ENCODE measurements at regions not wholly inside any gene's neighbourhood (a gene's known extent, or its start where the extent isn't known, plus 50 kb on each side); places are given as distances from the start of the nearest gene placed in this dataset.

- TF ChIP-seq EZH2 (optimal IDR thresholded peaks at IDR 0.05; ENCODE audit: low read depth, low read length) (no peak), CTCF (IDR thresholded peaks at IDR 0.05; ENCODE audit: low read length) (no peak), EZH2phosphoT487 (IDR thresholded peaks at IDR 0.05; ENCODE audit: low read length) (no peak)
- no peaks in the 10 kb centered on the region for H3K9me3 ChIP-seq (replicated peaks; ENCODE audit: insufficient read depth, low read length)
- H3K4me1 ChIP-seq (ENCODE audit: low read length): no peaks in the 10 kb centered on the region
- H3K9ac ChIP-seq (ENCODE audit: low read length): no peak overlapping the region
- H3K79me2 ChIP-seq (ENCODE audit: low read length): no peaks in the 10 kb centered on the region
- no peaks in the 10 kb centered on the region for H3K9me2 ChIP-seq (replicated peaks; ENCODE audit: insufficient read depth, low read length)
- H3K4me3 ChIP-seq (ENCODE audit: low read length): no peak overlapping the region
- H3K4me2 ChIP-seq (ENCODE audit: low read depth, low read length): no peak overlapping the region
- H2AFZ ChIP-seq (ENCODE audit: low read length): no peak overlapping the region
- no peaks in the 10 kb centered on the region for H3K27me3 ChIP-seq (replicated peaks; ENCODE audit: insufficient read depth, low read length)
- no peaks in the 10 kb centered on the region for H4K20me1 ChIP-seq (ENCODE audit: insufficient read depth, low read length)
- H3K27ac ChIP-seq (ENCODE audit: low read length): no peak overlapping the region
- no peaks in the 10 kb centered on the region for H3K36me3 ChIP-seq (replicated peaks; ENCODE audit: insufficient read depth, low read length)
- DNase-seq: no peak
- H3F3A ChIP-seq (ENCODE audit: insufficient read depth, low read length): no peaks in the 10 kb centered on the region
These were observed 60.5 kb upstream of the SLC22A23 start for GRCh38 chr6:3517350-3517749.

GRCh38 chr6:3516092-3516491 lies 59.2 kb upstream of the SLC22A23 start:
- DNase-seq: no peak
- H3K9me2 ChIP-seq (replicated peaks; ENCODE audit: insufficient read depth, low read length): no peaks in the 10 kb centered on the region
- no peaks in the 10 kb centered on the region for H3K36me3 ChIP-seq (replicated peaks; ENCODE audit: insufficient read depth, low read length)
- H3K4me3 ChIP-seq (ENCODE audit: low read length): no peak overlapping the region
- no peaks in the 10 kb centered on the region for H3K27me3 ChIP-seq (replicated peaks; ENCODE audit: insufficient read depth, low read length)
- no peaks in the 10 kb centered on the region for H3K79me2 ChIP-seq (ENCODE audit: low read length)
- no peaks in the 10 kb centered on the region for H3F3A ChIP-seq (ENCODE audit: insufficient read depth, low read length)
- H3K4me1 ChIP-seq (ENCODE audit: low read length): no peaks in the 10 kb centered on the region
- no peaks in the 10 kb centered on the region for H4K20me1 ChIP-seq (ENCODE audit: insufficient read depth, low read length)
- no peak overlapping the region for H3K4me2 ChIP-seq (ENCODE audit: low read depth, low read length)
- no peak overlapping the region for H2AFZ ChIP-seq (ENCODE audit: low read length)
- no peaks in the 10 kb centered on the region for H3K9me3 ChIP-seq (replicated peaks; ENCODE audit: insufficient read depth, low read length)
- TF ChIP-seq EZH2phosphoT487 (IDR thresholded peaks at IDR 0.05; ENCODE audit: low read length): no peak
- no peak for TF ChIP-seq CTCF (IDR thresholded peaks at IDR 0.05; ENCODE audit: low read length)
- H3K27ac ChIP-seq (ENCODE audit: low read length): no peak overlapping the region
- H3K9ac ChIP-seq (ENCODE audit: low read length): no peak overlapping the region

GRCh38 chr6:3515669-3516068 lies 58.8 kb upstream of the SLC22A23 start:
- H3K79me2 ChIP-seq (ENCODE audit: low read length): no peaks in the 10 kb centered on the region
- no peaks in the 10 kb centered on the region for H3K9me3 ChIP-seq (replicated peaks; ENCODE audit: insufficient read depth, low read length)
- H3K9me2 ChIP-seq (replicated peaks; ENCODE audit: insufficient read depth, low read length): no peaks in the 10 kb centered on the region
- no peak overlapping the region for H3K4me3 ChIP-seq (ENCODE audit: low read length)
- no peaks in the 10 kb centered on the region for H3K4me1 ChIP-seq (ENCODE audit: low read length)
- H3F3A ChIP-seq (ENCODE audit: insufficient read depth, low read length): no peaks in the 10 kb centered on the region
- no peaks in the 10 kb centered on the region for H3K36me3 ChIP-seq (replicated peaks; ENCODE audit: insufficient read depth, low read length)
- TF ChIP-seq CTCF (IDR thresholded peaks at IDR 0.05; ENCODE audit: low read length): no peak
- no peak for TF ChIP-seq EZH2 (optimal IDR thresholded peaks at IDR 0.05; ENCODE audit: low read depth, low read length)
- no peak for TF ChIP-seq EZH2phosphoT487 (IDR thresholded peaks at IDR 0.05; ENCODE audit: low read length)
- no peak overlapping the region for H3K27ac ChIP-seq (ENCODE audit: low read length)
- no peak overlapping the region for H3K9ac ChIP-seq (ENCODE audit: low read length)
- H3K27me3 ChIP-seq (replicated peaks; ENCODE audit: insufficient read depth, low read length): no peaks in the 10 kb centered on the region
- H3K4me2 ChIP-seq (ENCODE audit: low read depth, low read length): no peak overlapping the region
- no peak for DNase-seq
- H4K20me1 ChIP-seq (ENCODE audit: insufficient read depth, low read length): no peaks in the 10 kb centered on the region
- no peak overlapping the region for H2AFZ ChIP-seq (ENCODE audit: low read length)
